H9 (cell line): ENCODE measurements at regions not wholly inside any gene's neighbourhood (a gene's known extent, or its start where the extent isn't known, plus 50 kb on each side); places are given as distances from the start of the nearest gene placed in this dataset.
"Not testable (repeated sequence)": the region's sequence is repeated elsewhere in the genome, so short reads cannot be mapped to it uniquely, and the experiment has no call there.

Experiments used
- DNase-seq: peaks from one replicate; pipeline ENCODE4 v3.0.0-alpha.2; 2017
- H2AFZ ChIP-seq: one replicate; pipeline ENCODE4 v1.6.1; 2013; ENCODE audit warnings: mild to moderate bottlenecking, low read length, control low read depth, moderate library complexity
- H2AK5ac ChIP-seq: 2 replicates; pipeline ENCODE4 v1.6.1; 2013; ENCODE audit warnings: low read length, control low read depth, mixed read lengths; ENCODE audit not compliant: insufficient read length
- H2BK120ac ChIP-seq: one replicate; pipeline ENCODE4 v1.6.1; 2013; ENCODE audit warnings: low read depth, mild to moderate bottlenecking, low read length, control low read depth, inconsistent platforms; ENCODE audit not compliant: poor library complexity, severe bottlenecking
- H2BK12ac ChIP-seq: 2 replicates; pipeline ENCODE4 v1.6.1; 2013; ENCODE audit warnings: low read length, control low read depth, mixed read lengths, low read depth; ENCODE audit not compliant: insufficient read length
- H2BK15ac ChIP-seq: 2 replicates; pipeline ENCODE4 v1.6.1; 2013; ENCODE audit warnings: low read depth, low read length, control low read depth
- H2BK20ac ChIP-seq: one replicate; pipeline ENCODE4 v1.6.1; 2013; ENCODE audit warnings: low read depth, mild to moderate bottlenecking, low read length, control low read depth, inconsistent platforms; ENCODE audit not compliant: poor library complexity, severe bottlenecking
- H2BK5ac ChIP-seq: 2 replicates; pipeline ENCODE4 v1.6.1; 2013; ENCODE audit warnings: low read length, control low read depth, mixed read lengths; ENCODE audit not compliant: insufficient read length
- H3K14ac ChIP-seq: 2 replicates; pipeline ENCODE4 v1.6.1; 2013; ENCODE audit warnings: low read length, control low read depth; ENCODE audit not compliant: insufficient read depth
- H3K18ac ChIP-seq: 2 replicates; pipeline ENCODE4 v1.6.1; 2013; ENCODE audit warnings: low read depth, mild to moderate bottlenecking, mixed read lengths, low read length, control low read depth; ENCODE audit not compliant: insufficient read length
- H3K23ac ChIP-seq: 2 replicates; pipeline ENCODE4 v1.6.1; 2013; ENCODE audit warnings: low read length, control low read depth, mixed read lengths, low read depth; ENCODE audit not compliant: insufficient read length
- H3K23me2 ChIP-seq: 2 replicates; pipeline ENCODE4 v1.6.1; 2013; ENCODE audit warnings: low read depth, mild to moderate bottlenecking, mixed read lengths, low read length, control low read depth; ENCODE audit not compliant: insufficient read length, poor library complexity, severe bottlenecking
- H3K27ac ChIP-seq: 2 replicates; pipeline ENCODE4 v1.5.1; 2013; ENCODE audit warnings: low read length, control low read depth, mixed read lengths, low read depth; ENCODE audit not compliant: insufficient read length
- H3K27me3 ChIP-seq: 2 replicates; pipeline ENCODE4 v1.6.1; 2013; ENCODE audit warnings: low read length, control low read depth, inconsistent platforms; ENCODE audit not compliant: insufficient read depth
- H3K4ac ChIP-seq: 2 replicates; pipeline ENCODE4 v1.6.1; 2013; ENCODE audit warnings: low read depth, mild to moderate bottlenecking, control low read depth, inconsistent platforms, low read length, moderate library complexity
- H3K4me1 ChIP-seq: 2 replicates; pipeline ENCODE4 v1.6.1; 2013; ENCODE audit warnings: low read length, control low read depth, inconsistent platforms; ENCODE audit not compliant: insufficient read depth
- H3K4me2 ChIP-seq: 2 replicates; pipeline ENCODE4 v1.6.1; 2013; ENCODE audit warnings: low read length, control low read depth, mixed read lengths; ENCODE audit not compliant: insufficient read length, insufficient read depth
- H3K56ac ChIP-seq: 2 replicates; pipeline ENCODE4 v1.6.1; 2013; ENCODE audit warnings: low read depth, mild to moderate bottlenecking, mixed read lengths, low read length, control low read depth; ENCODE audit not compliant: insufficient read length
- H3K79me1 ChIP-seq: 2 replicates; pipeline ENCODE4 v1.6.1; 2013; ENCODE audit warnings: low read depth, mild to moderate bottlenecking, moderate library complexity, low read length, control low read depth, inconsistent platforms; ENCODE audit not compliant: insufficient read depth, poor library complexity, severe bottlenecking
- H3K79me2 ChIP-seq: 2 replicates; pipeline ENCODE4 v1.6.1; 2013; ENCODE audit warnings: low read length, control low read depth, inconsistent platforms; ENCODE audit not compliant: insufficient read depth
- H3K9ac ChIP-seq: 2 replicates; pipeline ENCODE4 v1.6.1; 2013; ENCODE audit warnings: low read length, control low read depth, mixed read lengths; ENCODE audit not compliant: insufficient read length; ENCODE audit errors: extremely low read depth
- H3K9me3 ChIP-seq: one replicate; pipeline ENCODE4 v1.6.1; 2013; ENCODE audit warnings: low read depth, low read length, inconsistent platforms; ENCODE audit not compliant: control insufficient read depth
- H3T11ph ChIP-seq: one replicate; pipeline ENCODE4 v1.6.1; 2013; ENCODE audit warnings: mild to moderate bottlenecking, low read length, control low read depth, inconsistent platforms
- H4K20me1 ChIP-seq: one replicate; pipeline ENCODE4 v1.6.1; 2013; ENCODE audit not compliant: control insufficient read depth, insufficient read length, insufficient read depth
- H4K5ac ChIP-seq: 2 replicates; pipeline ENCODE4 v1.6.1; 2013; ENCODE audit warnings: low read depth, mild to moderate bottlenecking, mixed read lengths, low read length, control low read depth; ENCODE audit not compliant: insufficient read length
- H4K8ac ChIP-seq: replicated peaks from 2 replicates; pipeline ENCODE4 v1.6.1; 2013; ENCODE audit warnings: low read length, control low read depth, mixed read lengths, low read depth; ENCODE audit not compliant: insufficient read length
- H4K91ac ChIP-seq: 2 replicates; pipeline ENCODE4 v1.6.1; 2013; ENCODE audit warnings: low read depth, mild to moderate bottlenecking, moderate library complexity, mixed read lengths, low read length, control low read depth; ENCODE audit not compliant: insufficient read length
- H3K27ac Mint-ChIP-seq, 3 experiments: 2 replicates in 2 of 3; 3 replicates in 1 of 3; pipeline ENCODE4 v1.8.0; 2020 to 2021; ENCODE audit warnings: mixed read lengths in 3 of 3, mild to moderate bottlenecking in 1 of 3, moderate library complexity in 1 of 3
- H3K27me3 Mint-ChIP-seq: 2 replicates; pipeline ENCODE4 v1.8.0; 2021; ENCODE audit warnings: low read depth, mild to moderate bottlenecking, moderate library complexity, mixed read lengths
- H3K36me3 Mint-ChIP-seq, 3 experiments: 2 replicates in 2 of 3; 3 replicates in 1 of 3; pipeline ENCODE4 v1.8.0; 2020 to 2021; ENCODE audit warnings: low read depth in 3 of 3, mixed read lengths in 3 of 3; ENCODE audit not compliant: insufficient read depth in 1 of 3
- H3K4me1 Mint-ChIP-seq, 2 experiments: 2 replicates each; pipeline ENCODE4 v1.8.0; 2020; ENCODE audit warnings: mixed read lengths in 2 of 2
- H3K4me3 Mint-ChIP-seq, 2 experiments: 2 replicates in 1 of 2; 3 replicates in 1 of 2; pipeline ENCODE4 v1.8.0; 2020 to 2021; ENCODE audit warnings: mild to moderate bottlenecking in 2 of 2, mixed read lengths in 2 of 2, moderate library complexity in 1 of 2
- H3K9me3 Mint-ChIP-seq, 2 experiments: 2 replicates in 1 of 2; 3 replicates in 1 of 2; pipeline ENCODE4 v1.8.0; 2020; ENCODE audit warnings: mild to moderate bottlenecking in 2 of 2, mixed read lengths in 2 of 2, moderate library complexity in 1 of 2
- WGBS: extraction: QIAGEN DNeasy Blood & Tissue Kit; methylation state at CpG from one replicate; pipeline ENCODE4 v1.1.7; 2013; ENCODE audit warnings: missing lambda C conversion rate, low lambda C conversion rate, mixed read lengths; ENCODE audit not compliant: insufficient read length; ENCODE audit errors: extremely low coverage; 5-methylcytosine and 5-hydroxymethylcytosine counted together
- TF ChIP-seq, protein P1 (sequence below): fragments of 200-600 bp; sonication (generic); conservative IDR thresholded peaks from 3 replicates; pipeline ENCODE4 v1.8.0; 2021; ENCODE audit warnings: antibody characterized with exemption, mild to moderate bottlenecking

DNA sequence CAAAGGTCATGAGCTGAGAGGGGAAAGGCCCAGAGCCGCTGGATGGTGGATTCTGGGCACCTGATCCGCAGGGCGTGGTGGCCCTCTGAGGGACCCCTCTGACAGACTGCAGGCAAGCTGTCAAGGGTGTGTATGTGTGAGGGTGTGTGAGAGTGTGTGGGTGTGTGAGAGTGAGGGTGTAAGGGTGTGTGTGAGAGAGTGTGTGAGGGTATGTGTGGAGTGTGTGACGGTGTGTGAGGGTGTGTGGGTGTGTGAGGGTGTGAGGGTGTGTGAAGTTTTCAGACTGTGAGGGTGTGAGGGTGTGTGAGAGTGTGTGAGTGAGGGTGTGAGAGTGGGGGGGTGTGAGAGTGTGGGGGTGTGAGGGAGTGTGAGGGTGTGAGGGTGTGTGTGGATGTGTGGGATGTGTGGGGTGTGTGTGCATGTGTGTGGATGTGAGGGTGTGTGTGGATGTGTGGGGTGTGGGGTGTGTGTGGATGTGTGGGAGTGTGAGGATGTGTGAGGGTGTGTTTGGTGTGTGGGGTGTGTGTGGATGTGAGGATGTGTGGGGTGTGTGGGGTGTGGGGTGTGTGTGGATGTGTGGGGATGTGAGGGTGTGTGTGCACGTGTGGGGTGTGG is 156.7 kb downstream of the TMEM121 start:
- no peak overlapping the region for H3K9ac ChIP-seq
- peaks cover 38 to 44% of the 10 kb centered on the region in 2 experiments for H3K9me3 Mint-ChIP-seq
- no peak overlapping the region for H2BK15ac ChIP-seq
- H2BK12ac ChIP-seq, result no peak overlapping the region
- no peak for DNase-seq
- no peaks in the 10 kb centered on the region for H3K79me1 ChIP-seq
- peaks cover 18 to 25% (median 23%) of the 10 kb centered on the region in 3 experiments for H3K36me3 Mint-ChIP-seq
- H3K4me1 Mint-ChIP-seq, result no peaks in the 10 kb centered on the region
- H3T11ph ChIP-seq, result no peak overlapping the region
- no peak overlapping the region for H4K5ac ChIP-seq
- no peaks in the 10 kb centered on the region for H3K23me2 ChIP-seq
- H3K14ac ChIP-seq, result no peak overlapping the region
- H3K4me2 ChIP-seq, result no peak overlapping the region
- no peak overlapping the region; a peak in 1 of 5 replicates for H3K4me3 Mint-ChIP-seq
- H2BK5ac ChIP-seq, result no peak overlapping the region
- TF ChIP-seq, protein P1, sequence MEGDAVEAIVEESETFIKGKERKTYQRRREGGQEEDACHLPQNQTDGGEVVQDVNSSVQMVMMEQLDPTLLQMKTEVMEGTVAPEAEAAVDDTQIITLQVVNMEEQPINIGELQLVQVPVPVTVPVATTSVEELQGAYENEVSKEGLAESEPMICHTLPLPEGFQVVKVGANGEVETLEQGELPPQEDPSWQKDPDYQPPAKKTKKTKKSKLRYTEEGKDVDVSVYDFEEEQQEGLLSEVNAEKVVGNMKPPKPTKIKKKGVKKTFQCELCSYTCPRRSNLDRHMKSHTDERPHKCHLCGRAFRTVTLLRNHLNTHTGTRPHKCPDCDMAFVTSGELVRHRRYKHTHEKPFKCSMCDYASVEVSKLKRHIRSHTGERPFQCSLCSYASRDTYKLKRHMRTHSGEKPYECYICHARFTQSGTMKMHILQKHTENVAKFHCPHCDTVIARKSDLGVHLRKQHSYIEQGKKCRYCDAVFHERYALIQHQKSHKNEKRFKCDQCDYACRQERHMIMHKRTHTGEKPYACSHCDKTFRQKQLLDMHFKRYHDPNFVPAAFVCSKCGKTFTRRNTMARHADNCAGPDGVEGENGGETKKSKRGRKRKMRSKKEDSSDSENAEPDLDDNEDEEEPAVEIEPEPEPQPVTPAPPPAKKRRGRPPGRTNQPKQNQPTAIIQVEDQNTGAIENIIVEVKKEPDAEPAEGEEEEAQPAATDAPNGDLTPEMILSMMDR, result no peak
- no peak overlapping the region for H3K56ac ChIP-seq
- WGBS, result 100% methylated on average over 2 of the region's 5 CpGs
- no peak overlapping the region for H4K91ac ChIP-seq
- H3K27ac ChIP-seq, result no peak overlapping the region
- H3K79me2 ChIP-seq, result no peaks in the 10 kb centered on the region
- H4K20me1 ChIP-seq, result no peaks in the 10 kb centered on the region
- no peak overlapping the region for H2BK120ac ChIP-seq
- H3K4me1 ChIP-seq, result no peaks in the 10 kb centered on the region
- no peak overlapping the region for H2BK20ac ChIP-seq
- H3K27me3 Mint-ChIP-seq, result peaks cover 6% of the 10 kb centered on the region
- H3K4ac ChIP-seq, result no peak overlapping the region
- no peak overlapping the region for H4K8ac ChIP-seq
- H3K27me3 ChIP-seq, result no peaks in the 10 kb centered on the region
- H3K27ac Mint-ChIP-seq, result no peak overlapping the region
- no peak overlapping the region for H3K23ac ChIP-seq
- peaks cover 31% of the 10 kb centered on the region for H3K9me3 ChIP-seq
- H3K18ac ChIP-seq, result no peak overlapping the region
- no peak overlapping the region for H2AK5ac ChIP-seq
- H2AFZ ChIP-seq, result no peak overlapping the region

DNA sequence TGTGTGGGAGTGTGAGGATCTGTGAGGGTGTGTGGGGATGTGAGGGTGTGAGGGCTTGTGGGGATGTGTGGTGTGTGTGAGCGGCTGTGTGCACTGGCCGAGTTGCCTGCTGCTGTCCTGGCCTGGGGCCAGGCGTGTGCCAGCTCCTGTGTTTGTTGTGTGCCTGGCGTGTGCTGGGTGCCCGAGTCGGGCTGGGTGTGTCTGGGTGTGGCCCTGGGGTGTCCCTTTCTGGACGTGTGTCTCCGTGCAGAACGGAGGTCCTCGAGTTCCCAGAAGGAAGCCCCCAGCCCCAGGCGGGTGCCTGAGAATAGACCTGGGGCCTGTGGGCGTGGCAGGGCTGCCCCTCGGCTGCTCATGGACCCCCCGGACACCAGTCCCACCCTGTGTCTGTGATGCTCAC is 157.7 kb downstream of the TMEM121 start:
- not testable (repeated sequence) for H3K23ac ChIP-seq, H3K23me2 ChIP-seq, H2BK120ac ChIP-seq, H3K79me2 ChIP-seq, H3K27ac ChIP-seq, H2BK15ac ChIP-seq, H3K4me2 ChIP-seq, H3K79me1 ChIP-seq, H4K5ac ChIP-seq, H4K8ac ChIP-seq, H2BK20ac ChIP-seq, H3T11ph ChIP-seq, H3K14ac ChIP-seq, H4K20me1 ChIP-seq, H3K27me3 Mint-ChIP-seq, H3K4ac ChIP-seq, DNase-seq, H2BK5ac ChIP-seq, H3K4me3 Mint-ChIP-seq, H3K56ac ChIP-seq, H2AFZ ChIP-seq, H2BK12ac ChIP-seq, H3K27ac Mint-ChIP-seq, H2AK5ac ChIP-seq, H3K9ac ChIP-seq, H3K4me1 Mint-ChIP-seq, H3K4me1 ChIP-seq, H3K27me3 ChIP-seq, H3K18ac ChIP-seq, H4K91ac ChIP-seq
- Mint-ChIP-seq H3K36me3 (peaks cover 22 to 27% (median 26%) of the 10 kb centered on the region in 3 experiments), H3K9me3 (peaks cover 39 to 46% of the 10 kb centered on the region in 2 experiments)
- peaks cover 36% of the 10 kb centered on the region for H3K9me3 ChIP-seq
- WGBS, result no CpG with 5 or more reads among the region's 14 CpGs
